ENCODE measurements at regions not wholly inside any gene's neighbourhood (a gene's known extent, or its start where the extent isn't known, plus 50 kb on each side); places are given as distances from the start of the nearest gene placed in this dataset.

GRCh38 chr3:46146548-46146947 lies 61.6 kb downstream of the CCR1 start:
- no peak for DNase-seq

GRCh38 chr3:46146021-46146420 lies 62.1 kb downstream of the CCR1 start:
- no peak for DNase-seq

DNA sequence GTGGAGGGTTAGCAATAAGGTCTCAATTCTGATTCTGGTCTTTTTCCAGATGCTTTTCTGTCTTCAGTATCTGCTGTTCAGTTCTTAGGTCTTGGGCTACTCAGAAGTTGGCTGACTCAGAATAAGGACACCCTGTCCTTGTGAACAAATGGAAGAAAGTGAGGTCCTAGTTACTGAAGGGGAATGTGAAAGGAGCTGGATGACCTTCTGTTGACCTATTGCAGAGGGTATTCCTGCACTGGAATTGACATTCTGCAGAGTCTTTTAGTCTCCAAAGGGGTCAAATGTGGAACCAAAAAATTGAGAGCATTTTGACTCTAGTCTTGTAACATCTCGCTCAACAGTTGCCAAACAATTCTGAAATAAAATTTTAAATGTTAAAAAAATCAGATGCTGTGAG lies 63.0 kb downstream of the CCR1 start:
- no peak for DNase-seq

- no peak for DNase-seq
Measured at GRCh38 chr3:46143951-46144473, 64.1 kb downstream of the CCR1 start.

DNA sequence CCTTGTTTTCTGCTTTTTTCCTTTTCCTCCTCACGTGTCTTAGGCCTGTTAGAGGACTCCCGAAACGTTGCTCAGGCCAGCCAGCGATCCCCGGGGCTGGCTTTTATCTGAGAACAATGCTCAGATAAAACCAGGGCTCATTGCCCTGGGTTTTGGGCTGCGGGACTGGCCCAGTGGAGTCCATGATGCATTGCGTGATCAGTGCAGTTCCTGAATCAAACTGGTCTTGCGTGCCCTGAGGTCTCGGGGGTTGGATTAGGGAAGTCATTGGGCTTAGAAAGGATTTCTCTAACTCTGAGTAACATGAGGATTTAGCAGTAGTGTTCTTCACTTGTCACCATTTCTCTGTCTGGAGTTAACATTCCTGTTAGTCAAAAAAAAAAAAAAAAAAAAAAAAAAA lies 66.3 kb downstream of the CCR1 start:
- no peak for DNase-seq

DNA sequence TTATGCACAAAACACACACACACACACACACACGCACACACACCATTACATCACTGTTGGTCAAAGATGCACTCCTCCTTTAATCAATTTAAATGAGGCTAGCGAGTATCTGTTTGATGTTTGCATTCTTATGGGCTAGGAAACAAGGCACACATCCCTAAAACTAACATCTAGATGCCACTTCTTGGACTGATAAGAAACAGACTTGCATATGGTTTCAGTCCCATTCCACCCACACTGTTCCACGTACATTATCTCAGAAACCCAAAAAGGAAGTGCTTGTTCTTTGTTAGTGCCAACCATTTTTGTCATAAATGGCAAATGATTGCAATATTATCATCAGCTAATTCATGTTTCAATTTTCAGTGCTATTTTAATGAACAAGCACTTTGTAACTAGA lies 69.5 kb downstream of the CCR1 start:
- DNase-seq: no peak

DNA sequence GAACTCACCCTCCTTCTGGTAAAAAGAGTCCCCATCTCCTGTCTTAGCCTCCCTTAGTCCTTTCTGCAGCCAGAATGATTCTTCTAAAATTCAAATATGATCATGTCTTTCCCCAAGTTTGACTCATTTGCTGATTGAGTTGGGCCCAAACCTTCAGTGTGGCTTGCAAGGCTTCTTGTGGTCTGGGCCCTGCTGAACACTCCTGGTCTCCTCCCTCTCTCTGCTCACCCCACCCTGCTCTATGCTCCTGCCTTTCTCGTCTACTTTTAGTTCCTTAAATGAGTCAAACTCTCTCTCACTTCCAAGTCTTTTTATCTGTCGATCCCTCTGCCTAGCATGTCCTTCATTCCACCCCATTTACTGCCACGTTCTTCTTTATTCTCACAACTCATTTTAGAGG lies 72.6 kb downstream of the CCR1 start:
- DNase-seq: no peak

DNA sequence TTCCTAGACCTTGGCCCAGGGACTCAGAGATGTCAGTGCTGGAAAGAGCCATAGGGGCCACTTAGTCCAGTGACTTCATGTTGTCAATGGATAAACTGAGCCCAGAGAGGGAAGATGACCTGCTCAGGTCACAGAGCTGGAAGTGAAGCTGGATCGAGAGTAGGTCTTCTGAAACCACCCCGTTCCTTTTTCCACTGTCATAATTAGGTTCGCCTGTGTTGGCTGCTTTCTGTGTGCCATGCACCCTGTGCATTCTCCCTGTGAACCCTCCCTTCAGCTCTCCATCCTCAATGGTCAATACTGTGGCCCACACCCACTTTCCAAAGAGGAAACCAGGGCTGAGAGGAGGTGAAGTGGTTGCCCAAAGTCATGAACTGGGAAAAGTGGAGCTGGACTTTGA lies 74.8 kb downstream of the CCR1 start:
- DNase-seq: no peak

DNA sequence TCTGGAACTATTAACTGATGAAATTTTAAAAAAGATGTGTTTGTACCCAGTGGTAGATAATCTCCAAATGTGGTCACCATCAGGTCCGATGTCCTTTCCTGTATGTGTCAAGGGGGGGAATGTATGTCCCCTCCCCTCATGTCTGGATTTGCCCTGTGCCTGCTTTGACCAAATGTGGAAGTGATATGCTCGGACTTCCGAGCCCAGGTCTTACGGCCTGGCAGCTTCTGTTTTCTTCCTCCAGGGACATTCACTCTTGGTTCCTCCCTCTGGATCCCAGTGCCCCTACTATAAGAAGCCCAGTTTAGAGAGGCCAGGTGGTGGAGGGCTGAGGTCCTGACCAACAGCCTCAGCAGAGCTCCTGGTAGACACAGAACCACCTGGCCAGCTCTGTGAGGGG lies 75.5 kb downstream of the CCR1 start:
- DNase-seq: no peak

DNA sequence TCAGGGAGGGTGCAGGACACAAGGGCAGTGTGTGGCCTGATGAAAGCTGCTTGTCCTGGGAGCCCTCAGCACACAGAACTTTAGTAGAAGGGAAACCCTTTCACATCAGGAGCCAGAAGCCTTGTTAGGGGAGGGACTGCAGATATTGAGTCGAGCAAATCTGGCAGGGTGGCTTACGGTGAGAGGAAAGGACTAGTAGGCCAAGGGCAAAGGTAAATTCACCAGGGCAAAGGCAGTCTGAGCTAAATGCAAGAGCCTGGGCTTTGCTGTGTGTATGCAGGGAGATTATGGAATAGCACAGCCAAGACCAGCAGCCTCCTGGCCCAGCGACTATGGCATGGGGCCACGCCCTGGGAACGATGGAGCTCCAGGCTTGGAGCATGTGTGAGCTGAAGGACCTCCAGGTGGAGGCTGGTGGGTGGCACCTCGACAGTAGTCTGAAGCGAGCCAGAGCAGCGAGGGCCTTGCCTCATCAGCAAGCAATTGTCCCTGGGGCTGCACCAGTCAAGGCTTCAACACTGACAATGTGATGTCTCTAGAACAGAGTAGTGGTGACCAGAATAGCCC lies 76.1 kb downstream of the CCR1 start:
- DNase-seq: no peak

GRCh38 chr3:46130631-46131310 lies 77.3 kb downstream of the CCR1 start:
- DNase-seq: no peak

- DNase-seq: no peak
Measured at GRCh38 chr3:46129588-46130272, 78.4 kb downstream of the CCR1 start.

- DNase-seq: no peak
Measured at GRCh38 chr3:46127503-46127902, 80.6 kb downstream of the CCR1 start.

GRCh38 chr3:46124216-46125177 lies 83.6 kb downstream of the CCR1 start:
- no peak for DNase-seq

- DNase-seq: no peak
Measured at GRCh38 chr3:46123646-46124045, 84.5 kb downstream of the CCR1 start.

DNA sequence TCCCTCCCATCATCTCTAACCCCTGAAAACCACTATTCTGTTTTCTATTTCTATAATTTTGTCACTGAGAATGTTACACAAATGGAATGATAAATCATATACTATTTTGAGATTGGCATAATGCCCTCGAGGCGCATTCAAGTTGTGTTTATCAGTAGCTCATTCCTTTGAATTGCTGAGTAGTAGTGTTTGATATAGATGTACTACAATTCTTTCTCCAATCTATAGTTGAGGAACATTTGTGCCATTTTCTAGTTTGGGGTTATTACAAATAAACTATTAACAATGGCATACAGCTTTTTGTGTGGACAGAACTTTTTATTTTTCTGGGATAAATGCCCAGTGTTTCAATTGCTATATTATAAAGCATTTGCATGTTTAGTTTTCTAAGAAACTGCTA lies 86.0 kb downstream of the CCR1 start:
- no peak for DNase-seq

GRCh38 chr3:46120983-46121382 lies 87.1 kb downstream of the CCR1 start:
- no peak for DNase-seq

GRCh38 chr3:46119709-46120498 lies 88.2 kb downstream of the CCR1 start:
- no peak for DNase-seq

- no peak for DNase-seq
Measured at GRCh38 chr3:46119253-46119652, 88.9 kb downstream of the CCR1 start.

DNA sequence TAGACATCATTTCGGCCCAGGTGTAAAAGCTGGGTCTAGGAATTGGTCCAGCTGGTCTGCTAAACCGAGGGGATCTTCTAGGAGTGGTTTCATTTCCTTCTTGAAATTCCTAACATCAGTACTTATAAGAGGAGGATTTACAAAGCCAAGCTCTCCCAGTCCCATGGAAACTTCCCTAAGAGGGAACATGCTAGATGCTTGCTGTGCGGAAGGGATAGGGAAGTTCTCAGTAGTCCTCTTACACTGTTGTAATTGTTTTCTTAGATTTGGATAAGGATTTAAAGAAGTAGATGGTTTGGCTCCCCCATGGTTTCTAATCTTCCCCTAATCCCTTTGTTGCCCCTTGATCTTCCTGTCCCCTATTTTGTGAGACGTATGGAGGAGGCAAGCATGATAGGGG lies 89.7 kb upstream of the XCR1 start:
- DNase-seq: no peak

- no peak for DNase-seq
Measured at GRCh38 chr3:46114323-46114988, 87.2 kb upstream of the XCR1 start.

DNA sequence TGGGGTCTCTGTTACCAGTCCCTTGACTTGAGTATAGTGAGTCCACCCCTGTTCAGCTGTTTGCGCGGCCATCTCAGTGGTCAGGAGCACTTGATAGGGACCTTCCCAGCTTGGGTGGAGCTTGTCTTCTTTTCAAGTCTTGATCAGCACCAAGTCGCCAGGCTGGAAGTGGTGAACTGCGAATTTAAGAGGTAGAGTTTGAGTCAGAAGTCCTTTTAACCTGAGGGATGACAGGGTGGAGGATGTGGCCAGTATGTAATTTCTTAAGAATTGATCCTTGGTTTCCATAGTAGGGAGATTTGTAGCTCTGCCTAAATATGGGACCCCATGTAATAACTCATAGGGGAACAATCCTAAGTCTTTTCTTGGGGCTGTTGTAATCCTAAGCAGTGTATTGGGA lies 86.3 kb upstream of the XCR1 start:
- no peak for DNase-seq
